ENCODE measurements at regions not wholly inside any gene's neighbourhood (a gene's known extent, or its start where the extent isn't known, plus 50 kb on each side); places are given as distances from the start of the nearest gene placed in this dataset.

GRCh38 chr6:154907291-154907690, 87.8 kb upstream of the TIAM2 start:
- no peak overlapping the region for H3K4me3 Mint-ChIP-seq
- no peak overlapping the region for H3K27ac Mint-ChIP-seq
- H3K9me3 Mint-ChIP-seq: no peaks in the 10 kb centered on the region
- DNase-seq: no peak
- H3K36me3 Mint-ChIP-seq (ENCODE audit: insufficient read depth): peaks cover 9% of the 10 kb centered on the region
- no peak for ATAC-seq (replicated peaks)
- no peaks in the 10 kb centered on the region for H3K27me3 Mint-ChIP-seq
- no peaks in the 10 kb centered on the region for H3K4me1 Mint-ChIP-seq (ENCODE audit: low read depth in 2 of 2)

GRCh38 chr6:154908723-154909122, 86.4 kb upstream of the TIAM2 start:
- no peaks in the 10 kb centered on the region for H3K27me3 Mint-ChIP-seq
- no peaks in the 10 kb centered on the region for H3K9me3 Mint-ChIP-seq
- H3K4me3 Mint-ChIP-seq: no peak overlapping the region
- ATAC-seq (replicated peaks): no peak
- DNase-seq: no peak
- peaks cover 9% of the 10 kb centered on the region for H3K36me3 Mint-ChIP-seq (ENCODE audit: insufficient read depth)
- no peak overlapping the region for H3K27ac Mint-ChIP-seq
- H3K4me1 Mint-ChIP-seq (ENCODE audit: low read depth in 2 of 2): no peaks in the 10 kb centered on the region

- ATAC-seq (replicated peaks): no peak
- Mint-ChIP-seq H3K27ac (no peak overlapping the region), H3K27me3 (no peaks in the 10 kb centered on the region), H3K36me3 (ENCODE audit: insufficient read depth) (peaks cover 9% of the 10 kb centered on the region), H3K4me3 (no peak overlapping the region), H3K4me1 (ENCODE audit: low read depth in 2 of 2) (no peaks in the 10 kb centered on the region), H3K9me3 (no peaks in the 10 kb centered on the region)
- no peak for DNase-seq
These were observed 85.8 kb upstream of the TIAM2 start for GRCh38 chr6:154909311-154909710.

- Mint-ChIP-seq H3K36me3 (ENCODE audit: insufficient read depth) (peaks cover 9% of the 10 kb centered on the region), H3K4me3 (no peak overlapping the region), H3K27me3 (no peaks in the 10 kb centered on the region), H3K4me1 (ENCODE audit: low read depth in 2 of 2) (no peaks in the 10 kb centered on the region), H3K9me3 (no peaks in the 10 kb centered on the region), H3K27ac (no peak overlapping the region)
- no peak for ATAC-seq (replicated peaks)
- no peak for DNase-seq
These were observed 85.3 kb upstream of the TIAM2 start for GRCh38 chr6:154909821-154910220.

GRCh38 chr6:154914288-154914687, 80.8 kb upstream of the TIAM2 start:
- Mint-ChIP-seq H3K36me3 (ENCODE audit: insufficient read depth) (peaks cover 2% of the 10 kb centered on the region), H3K9me3 (no peaks in the 10 kb centered on the region), H3K27ac (no peak overlapping the region), H3K4me1 (ENCODE audit: low read depth in 2 of 2) (peaks cover 0 to 6% of the 10 kb centered on the region in 2 donors), H3K27me3 (no peaks in the 10 kb centered on the region), H3K4me3 (no peak overlapping the region)
- no peak for ATAC-seq (replicated peaks)
- no peak for DNase-seq

GRCh38 chr6:154916857-154917256, 78.3 kb upstream of the TIAM2 start:
- no peak overlapping the region for H3K4me3 Mint-ChIP-seq
- no peaks in the 10 kb centered on the region for H3K9me3 Mint-ChIP-seq
- DNase-seq (no peak), ATAC-seq (replicated peaks) (no peak)
- H3K36me3 Mint-ChIP-seq (ENCODE audit: insufficient read depth): no peaks in the 10 kb centered on the region
- H3K27ac Mint-ChIP-seq: no peak overlapping the region
- no peaks in the 10 kb centered on the region for H3K27me3 Mint-ChIP-seq
- H3K4me1 Mint-ChIP-seq (ENCODE audit: low read depth in 2 of 2): peaks cover 0 to 6% of the 10 kb centered on the region in 2 donors

GRCh38 chr6:154917941-154918340, 77.2 kb upstream of the TIAM2 start:
- no peak for ATAC-seq (replicated peaks)
- no peak overlapping the region for H3K4me3 Mint-ChIP-seq
- H3K27me3 Mint-ChIP-seq: no peaks in the 10 kb centered on the region
- H3K36me3 Mint-ChIP-seq (ENCODE audit: insufficient read depth): no peaks in the 10 kb centered on the region
- H3K4me1 Mint-ChIP-seq (ENCODE audit: low read depth in 2 of 2): peaks cover 3 to 6% of the 10 kb centered on the region in 2 donors
- DNase-seq: no peak
- H3K9me3 Mint-ChIP-seq: no peaks in the 10 kb centered on the region
- H3K27ac Mint-ChIP-seq: peak overlapping the region in 1 of 2 donors; percentile 52

GRCh38 chr6:154919806-154920205, 75.3 kb upstream of the TIAM2 start:
- H3K27ac Mint-ChIP-seq: no peak overlapping the region
- peaks cover 4 to 7% of the 10 kb centered on the region in 2 donors for H3K4me1 Mint-ChIP-seq (ENCODE audit: low read depth in 2 of 2)
- no peaks in the 10 kb centered on the region for H3K36me3 Mint-ChIP-seq (ENCODE audit: insufficient read depth)
- no peaks in the 10 kb centered on the region for H3K9me3 Mint-ChIP-seq
- no peak for DNase-seq
- H3K27me3 Mint-ChIP-seq: no peaks in the 10 kb centered on the region
- ATAC-seq (replicated peaks): no peak
- H3K4me3 Mint-ChIP-seq: no peak overlapping the region

GRCh38 chr6:154920495-154921200, 74.5 kb upstream of the TIAM2 start:
- DNase-seq (no peak), ATAC-seq (replicated peaks) (no peak)
- no peaks in the 10 kb centered on the region for H3K36me3 Mint-ChIP-seq (ENCODE audit: insufficient read depth)
- H3K27me3 Mint-ChIP-seq: no peaks in the 10 kb centered on the region
- peaks cover 4 to 7% of the 10 kb centered on the region in 2 donors for H3K4me1 Mint-ChIP-seq (ENCODE audit: low read depth in 2 of 2)
- H3K9me3 Mint-ChIP-seq: no peaks in the 10 kb centered on the region
- H3K27ac Mint-ChIP-seq: no peak overlapping the region
- H3K4me3 Mint-ChIP-seq: no peak overlapping the region

- no peaks in the 10 kb centered on the region for H3K27me3 Mint-ChIP-seq
- no peak for DNase-seq
- no peaks in the 10 kb centered on the region for H3K36me3 Mint-ChIP-seq (ENCODE audit: insufficient read depth)
- ATAC-seq (replicated peaks): no peak
- H3K9me3 Mint-ChIP-seq: no peaks in the 10 kb centered on the region
- no peak overlapping the region for H3K4me3 Mint-ChIP-seq
- peaks cover 4 to 7% of the 10 kb centered on the region in 2 donors for H3K4me1 Mint-ChIP-seq (ENCODE audit: low read depth in 2 of 2)
- H3K27ac Mint-ChIP-seq: peak overlapping the region in 1 of 2 donors; percentile 38
These were observed 73.6 kb upstream of the TIAM2 start for GRCh38 chr6:154921482-154921881.

GRCh38 chr6:154923199-154923869, 71.8 kb upstream of the TIAM2 start:
- no peak for DNase-seq
- Mint-ChIP-seq H3K4me3 (no peak overlapping the region), H3K36me3 (ENCODE audit: insufficient read depth) (no peaks in the 10 kb centered on the region), H3K4me1 (ENCODE audit: low read depth in 2 of 2) (peaks cover 2 to 6% of the 10 kb centered on the region in 2 donors), H3K27me3 (no peaks in the 10 kb centered on the region), H3K9me3 (no peaks in the 10 kb centered on the region), H3K27ac (peak overlapping the region in 1 of 2 donors; percentile 49)
- ATAC-seq (replicated peaks): no peak

- Mint-ChIP-seq H3K4me1 (ENCODE audit: low read depth in 2 of 2) (peaks cover 3 to 8% of the 10 kb centered on the region in 2 donors), H3K27me3 (no peaks in the 10 kb centered on the region), H3K36me3 (ENCODE audit: insufficient read depth) (no peaks in the 10 kb centered on the region), H3K27ac (peak overlapping the region in 1 of 2 donors; percentile 9), H3K9me3 (no peaks in the 10 kb centered on the region), H3K4me3 (no peak overlapping the region)
- DNase-seq (no peak), ATAC-seq (replicated peaks) (no peak)
These were observed 70.0 kb upstream of the TIAM2 start for GRCh38 chr6:154925130-154925529.

GRCh38 chr6:154926366-154926765, 68.7 kb upstream of the TIAM2 start:
- no peaks in the 10 kb centered on the region for H3K27me3 Mint-ChIP-seq
- H3K36me3 Mint-ChIP-seq (ENCODE audit: insufficient read depth): no peaks in the 10 kb centered on the region

GRCh38 chr6:154928325-154928922, 66.7 kb upstream of the TIAM2 start:
- DNase-seq (peak; percentile 53 to 63 (median 58)), ATAC-seq (replicated peaks) (peak; percentile 64)
- Mint-ChIP-seq H3K4me3 (no peak overlapping the region), H3K27ac (no peak overlapping the region), H3K27me3 (no peaks in the 10 kb centered on the region), H3K9me3 (no peaks in the 10 kb centered on the region), H3K4me1 (ENCODE audit: low read depth in 2 of 2) (peaks cover 4 to 5% of the 10 kb centered on the region in 2 donors), H3K36me3 (ENCODE audit: insufficient read depth) (no peaks in the 10 kb centered on the region)

More at GRCh38 chr6:154926366-154926765, 68.7 kb upstream of the TIAM2 start:
- DNase-seq (no peak), ATAC-seq (replicated peaks) (no peak)
- H3K27ac Mint-ChIP-seq: no peak overlapping the region
- H3K9me3 Mint-ChIP-seq: no peaks in the 10 kb centered on the region
- no peak overlapping the region for H3K4me3 Mint-ChIP-seq
- peaks cover 3 to 8% of the 10 kb centered on the region in 2 donors for H3K4me1 Mint-ChIP-seq (ENCODE audit: low read depth in 2 of 2)
